A549 (cell line): ENCODE measurements at regions not wholly inside any gene's neighbourhood (a gene's known extent, or its start where the extent isn't known, plus 50 kb on each side); places are given as distances from the start of the nearest gene placed in this dataset.

Experiments
- ATAC-seq, 2 experiments: fragments of 200-7000 bp in 1 of 2; fragments of >200 bp in 1 of 2; cut with Nextera tagmentation in 1 of 2; cut with Tn5 transposase in 1 of 2; 3 replicates each; pipeline versions ENCODE4 v1.8.0 to v1.9.1; 2018 to 2020; ENCODE audit warnings: mild to moderate bottlenecking in 1 of 2, moderate library complexity in 1 of 2
- CTCF ChIA-PET: fragments of 300-600 bp; sonication (Branson Sonifier 250); formaldehyde crosslinking; extraction: SDS; loops from one replicate; lab custom pipeline; 2021; ENCODE audit warnings: antibody characterized with exemption, inconsistent platforms; lab: Yijun Ruan, JAX
- POLR2A ChIA-PET: fragments of 350-600 bp; formaldehyde crosslinking; extraction: SDS; loops from one replicate; lab custom pipeline; 2021; ENCODE audit warnings: antibody characterized with exemption, inconsistent platforms; lab: Yijun Ruan, JAX
- DNase-seq, 2 experiments: peaks; one replicate each; pipeline versions ENCODE4 v3.0.0 to v3.0.0-alpha.2; 2011 to 2016; ENCODE audit warnings: low read depth in 1 of 2, low spot score in 1 of 2
- FAIRE-seq: peaks from 2 replicates; lab custom pipeline; 2011; peaks lifted over from hg19 to GRCh38; lab: Jason Lieb, UNC
- H3K27ac ChIP-seq, 2 experiments: fragments of >200 bp; sonication (Bioruptor Twin); formaldehyde crosslinking; 3 replicates each; pipeline ENCODE4 v1.5.1; 2016 to 2017
- H3K4me1 ChIP-seq: fragments of >200 bp; sonication (Bioruptor Twin); formaldehyde crosslinking; 3 replicates; pipeline ENCODE4 v1.6.1; 2016
- H3K4me2 ChIP-seq: fragments of >200 bp; sonication (Bioruptor Twin); formaldehyde crosslinking; 3 replicates; pipeline ENCODE4 v1.6.1; 2016
- H3K4me3 ChIP-seq: fragments of >200 bp; sonication (Bioruptor Twin); formaldehyde crosslinking; 3 replicates; pipeline ENCODE4 v1.5.1; 2016
- H3K9me3 ChIP-seq: fragments of >200 bp; sonication (Bioruptor Twin); formaldehyde crosslinking; 3 replicates; pipeline ENCODE4 v1.6.1; 2016
- ATOH8 ChIP-seq: fragments of 250-450 bp; sonication (Bioruptor Pico); IDR thresholded peaks from 2 replicates; pipeline ENCODE4 v1.5.0; 2020; ENCODE audit warnings: low read depth, mild to moderate bottlenecking, moderate library complexity
- BHLHE40 ChIP-seq: IDR thresholded peaks from 2 replicates; pipeline ENCODE4 v1.6.1; 2012; ENCODE audit warnings: low read depth, low read length, inconsistent platforms
- CBX2 ChIP-seq: fragments of 200-600 bp; sonication (generic); IDR thresholded peaks from 2 replicates; pipeline ENCODE4 v1.6.1; 2016; ENCODE audit warnings: low read depth, mild to moderate bottlenecking, borderline replicate concordance
- CBX8 ChIP-seq: fragments of 200-600 bp; sonication (generic); IDR thresholded peaks from 2 replicates; pipeline ENCODE4 v1.6.1; 2016
- CEBPB ChIP-seq, 2 experiments: fragments of >200 bp in 1 of 2; sonication (Bioruptor Twin) in 1 of 2; formaldehyde crosslinking in 1 of 2; IDR thresholded peaks; 2 replicates each; pipeline ENCODE4 v1.6.1; 2012 to 2016
- CTCF ChIP-seq: fragments of >200 bp; sonication (Bioruptor Twin); formaldehyde crosslinking; IDR thresholded peaks from 3 replicates; pipeline ENCODE4 v1.5.1; 2016
- ESRRA ChIP-seq: fragments of 150-350 bp; IDR thresholded peaks from 2 replicates; pipeline ENCODE4 v1.6.1; 2014; ENCODE audit warnings: mild to moderate bottlenecking, low read length, borderline replicate concordance
- FOSB ChIP-seq: fragments of 250-450 bp; sonication (Bioruptor Pico); IDR thresholded peaks from 2 replicates; pipeline ENCODE4 v1.5.0; 2020; ENCODE audit warnings: mild to moderate bottlenecking, moderate library complexity
- FOXS1 ChIP-seq: fragments of 250-450 bp; sonication (Bioruptor Pico); IDR thresholded peaks from 2 replicates; pipeline ENCODE4 v1.5.0; 2020; ENCODE audit warnings: mild to moderate bottlenecking, moderate library complexity
- HDAC2 ChIP-seq: fragments of 200-600 bp; sonication (generic); IDR thresholded peaks from 2 replicates; pipeline ENCODE4 v1.6.1; 2016
- HMGXB4 ChIP-seq: fragments of 250-450 bp; sonication (Bioruptor Pico); IDR thresholded peaks from 2 replicates; pipeline ENCODE4 v1.5.0; 2021; ENCODE audit warnings: mild to moderate bottlenecking, moderate library complexity, borderline replicate concordance
- HOXB13 ChIP-seq: fragments of 250-450 bp; sonication (Bioruptor Pico); IDR thresholded peaks from 2 replicates; pipeline ENCODE4 v1.5.0; 2020; ENCODE audit warnings: low read depth, mild to moderate bottlenecking, moderate library complexity
- JUN ChIP-seq, 2 experiments: fragments of >200 bp; sonication (Bioruptor Twin); formaldehyde crosslinking; IDR thresholded peaks; 2 replicates in 1 of 2; 3 replicates in 1 of 2; pipeline ENCODE4 v1.6.1; 2016 to 2017
- KDM5A ChIP-seq: fragments of 200-600 bp; sonication (generic); IDR thresholded peaks from 2 replicates; pipeline ENCODE4 v1.6.1; 2016; ENCODE audit warnings: antibody characterized with exemption, mild to moderate bottlenecking
- NPAS2 ChIP-seq: fragments of 250-450 bp; sonication (Bioruptor Pico); IDR thresholded peaks from 2 replicates; pipeline ENCODE4 v1.8.0; 2022; ENCODE audit warnings: mild to moderate bottlenecking, moderate library complexity, borderline replicate concordance
- NR3C1 ChIP-seq: fragments of >200 bp; sonication (Bioruptor Twin); formaldehyde crosslinking; IDR thresholded peaks from 3 replicates; pipeline ENCODE4 v1.6.1; 2017
- PHF8 ChIP-seq: fragments of 200-600 bp; sonication (generic); IDR thresholded peaks from 2 replicates; pipeline ENCODE4 v1.6.1; 2016; ENCODE audit warnings: low read depth, mild to moderate bottlenecking, antibody characterized with exemption, moderate library complexity, borderline replicate concordance
- POLR2A ChIP-seq: IDR thresholded peaks from 2 replicates; pipeline ENCODE4 v1.6.1; 2012; ENCODE audit warnings: mild to moderate bottlenecking, low read length
- RARB ChIP-seq: fragments of 250-450 bp; sonication (Bioruptor Pico); IDR thresholded peaks from 2 replicates; pipeline ENCODE4 v1.8.0; 2021; ENCODE audit warnings: mild to moderate bottlenecking, moderate library complexity
- RFX5 ChIP-seq: fragments of 450-650 bp; IDR thresholded peaks from 2 replicates; pipeline ENCODE4 v1.7.1; 2014; ENCODE audit warnings: antibody characterized with exemption, mild to moderate bottlenecking, moderate library complexity
- SREBF2 ChIP-seq: fragments of 450-650 bp; IDR thresholded peaks from 2 replicates; pipeline ENCODE4 v1.6.1; 2014; ENCODE audit warnings: mild to moderate bottlenecking, moderate library complexity
- ZNF302 ChIP-seq: fragments of 250-450 bp; sonication (Bioruptor Pico); IDR thresholded peaks from 2 replicates; pipeline ENCODE4 v1.9.0; 2021; ENCODE audit warnings: inconsistent platforms, mild to moderate bottlenecking, moderate library complexity
- ZSCAN20 ChIP-seq: fragments of 250-450 bp; sonication (Bioruptor Pico); IDR thresholded peaks from 2 replicates; pipeline ENCODE4 v1.8.0; 2022; ENCODE audit warnings: mild to moderate bottlenecking, moderate library complexity
- WGBS: methylation state at CpG from one replicate; pipeline ENCODE4 v1.1.6; 2017; ENCODE audit errors: missing lambda C conversion rate; 5-methylcytosine and 5-hydroxymethylcytosine counted together

DNA sequence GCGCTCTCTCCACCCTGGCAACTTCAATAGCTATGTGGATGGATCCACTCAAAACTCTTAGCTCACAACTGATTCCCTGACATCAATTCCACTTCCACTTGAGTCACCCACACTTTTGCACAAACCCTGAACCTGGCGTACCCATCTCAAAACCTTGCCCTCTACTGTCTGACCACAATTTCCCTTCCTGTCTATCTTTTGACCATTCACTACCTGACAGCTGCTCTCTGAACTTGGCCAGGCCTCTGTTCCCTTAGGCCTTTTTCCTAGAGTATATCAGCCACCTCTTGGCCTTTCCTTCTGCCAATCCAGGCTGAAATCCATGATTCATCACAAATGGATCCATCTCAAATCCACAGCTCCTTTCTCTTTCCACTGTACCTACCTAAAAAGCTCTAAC lies 106.0 kb downstream of the RPL27A start:
- no peaks in the 10 kb centered on the region for H3K4me1 ChIP-seq
- TF ChIP-seq HMGXB4 (CRISPR knock-in tag) (no peak), JUN (IDR thresholded peaks at IDR 0.05) (no peak), FOXS1 (CRISPR knock-in tag) (no peak)
- H3K9me3 ChIP-seq, result no peaks in the 10 kb centered on the region
- FAIRE-seq, result no peak
- no peak overlapping the region for H3K4me2 ChIP-seq
- no peak overlapping the region for H3K4me3 ChIP-seq
- 94% methylated on average over 2 of the region's 2 CpGs for WGBS
- no peak overlapping the region for H3K27ac ChIP-seq
- ChIA-PET CTCF (interaction anchor here (0.8 to 1.2 kb wide), 4 partner anchors 16 to 26 kb away, joined by 3 to 4 read pairs (median 4); a partner anchor contains a TSS), POLR2A (no interaction called here)
- ATAC-seq, result no peak
- no peak for DNase-seq

DNA sequence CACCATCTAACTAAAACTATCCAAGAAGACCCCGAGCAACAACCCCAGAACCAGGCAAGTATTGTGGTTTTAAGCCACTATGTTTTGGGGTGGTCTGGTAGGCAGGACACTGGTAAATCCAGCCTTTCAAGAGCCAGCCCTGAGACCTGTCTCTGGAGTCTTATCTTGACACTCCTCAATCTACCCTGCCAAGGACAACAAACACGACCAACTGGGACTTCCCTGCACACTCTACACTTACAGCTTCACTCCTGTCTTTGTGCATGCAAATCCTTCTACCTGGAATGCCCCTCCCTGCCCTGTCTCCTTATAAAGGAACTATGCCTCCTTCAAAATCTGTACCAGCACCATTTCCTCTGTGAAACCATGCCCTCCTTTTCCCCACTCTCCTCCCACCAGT lies 107.3 kb downstream of the RPL27A start:
- Histone ChIP-seq H3K9me3 (no peaks in the 10 kb centered on the region), H3K4me1 (peaks cover 7% of the 10 kb centered on the region), H3K27ac (no peak overlapping the region), H3K4me3 (no peak overlapping the region), H3K4me2 (no peak overlapping the region)
- WGBS, result 27% methylated on average over 2 of the region's 2 CpGs
- ATAC-seq (no peak), FAIRE-seq (no peak), DNase-seq (no peak)
- ChIA-PET POLR2A (no interaction called here), CTCF (interaction anchor here (1.1 kb wide), 1 partner anchor 18 kb away, joined by 3 read pairs; no protein-coding TSS in a partner anchor)
- TF ChIP-seq FOSB (CRISPR knock-in tag), result no peak

GRCh38 chr11:8790968-8791367 lies 108.4 kb downstream of the RPL27A start:
- POLR2A ChIA-PET, result no interaction called here
- peaks cover 11% of the 10 kb centered on the region for H3K4me1 ChIP-seq
- CTCF ChIA-PET, result no interaction called here
- no peak overlapping the region for H3K27ac ChIP-seq
- no peaks in the 10 kb centered on the region for H3K9me3 ChIP-seq
- ATAC-seq, result no peak
- TF ChIP-seq CBX8, result no peak
- TF ChIP-seq NPAS2 (CRISPR knock-in tag), result no peak
- no peak for TF ChIP-seq HDAC2
- no peak for TF ChIP-seq BHLHE40
- TF ChIP-seq CBX2, result no peak
- no peak for TF ChIP-seq ZNF302 (CRISPR knock-in tag)
- no peak for TF ChIP-seq HOXB13
- no peak for TF ChIP-seq CEBPB (IDR thresholded peaks at IDR 0.05)
- TF ChIP-seq KDM5A, result no peak
- no peak for TF ChIP-seq PHF8
- no peak for TF ChIP-seq RFX5
- no peak for TF ChIP-seq ATOH8 (CRISPR knock-in tag)
- no peak for TF ChIP-seq FOXS1 (CRISPR knock-in tag)
- TF ChIP-seq, all 56 proteins: peak for 0
- Histone ChIP-seq H3K4me2 (no peak overlapping the region), H3K4me3 (no peak overlapping the region)
- WGBS, result 79% methylated on average over 2 of the region's 2 CpGs
- DNase-seq (no peak), FAIRE-seq (no peak)

GRCh38 chr11:8792710-8793109 lies 110.1 kb downstream of the RPL27A start:
- POLR2A ChIA-PET, result no interaction called here
- CTCF ChIA-PET, result interaction anchor here (0.7 to 1.4 kb wide), 3 partner anchors 15 to 95 kb away, joined by 3 read pairs; no protein-coding TSS in a partner anchor
- Histone ChIP-seq H3K4me1 (peaks cover 11% of the 10 kb centered on the region), H3K4me2 (no peak overlapping the region), H3K4me3 (no peak overlapping the region), H3K27ac (no peak overlapping the region), H3K9me3 (no peaks in the 10 kb centered on the region)
- 91% methylated on average over 3 of the region's 3 CpGs for WGBS
- no peak for ATAC-seq
- no peak for DNase-seq
- FAIRE-seq, result no peak
- TF ChIP-seq CTCF (no peak), POLR2A (no peak), RARB (CRISPR knock-in tag) (no peak), SREBF2 (no peak), ATOH8 (CRISPR knock-in tag) (no peak), ZSCAN20 (no peak), NR3C1 (no peak), ESRRA (no peak)
